GM20000 (cell line): ENCODE measurements at regions not wholly inside any gene's neighbourhood (a gene's known extent, or its start where the extent isn't known, plus 50 kb on each side); places are given as distances from the start of the nearest gene placed in this dataset.

ENCODE experiments used
- DNase-seq: peaks from one replicate; pipeline ENCODE4 v3.0.0; 2012; ENCODE audit warnings: low spot score
- CTCF ChIP-seq: IDR thresholded peaks from 2 replicates; pipeline ENCODE4 v1.5.1; 2012; ENCODE audit warnings: mild to moderate bottlenecking, control low read depth; ENCODE audit errors: extremely low read depth, missing control alignments

DNA sequence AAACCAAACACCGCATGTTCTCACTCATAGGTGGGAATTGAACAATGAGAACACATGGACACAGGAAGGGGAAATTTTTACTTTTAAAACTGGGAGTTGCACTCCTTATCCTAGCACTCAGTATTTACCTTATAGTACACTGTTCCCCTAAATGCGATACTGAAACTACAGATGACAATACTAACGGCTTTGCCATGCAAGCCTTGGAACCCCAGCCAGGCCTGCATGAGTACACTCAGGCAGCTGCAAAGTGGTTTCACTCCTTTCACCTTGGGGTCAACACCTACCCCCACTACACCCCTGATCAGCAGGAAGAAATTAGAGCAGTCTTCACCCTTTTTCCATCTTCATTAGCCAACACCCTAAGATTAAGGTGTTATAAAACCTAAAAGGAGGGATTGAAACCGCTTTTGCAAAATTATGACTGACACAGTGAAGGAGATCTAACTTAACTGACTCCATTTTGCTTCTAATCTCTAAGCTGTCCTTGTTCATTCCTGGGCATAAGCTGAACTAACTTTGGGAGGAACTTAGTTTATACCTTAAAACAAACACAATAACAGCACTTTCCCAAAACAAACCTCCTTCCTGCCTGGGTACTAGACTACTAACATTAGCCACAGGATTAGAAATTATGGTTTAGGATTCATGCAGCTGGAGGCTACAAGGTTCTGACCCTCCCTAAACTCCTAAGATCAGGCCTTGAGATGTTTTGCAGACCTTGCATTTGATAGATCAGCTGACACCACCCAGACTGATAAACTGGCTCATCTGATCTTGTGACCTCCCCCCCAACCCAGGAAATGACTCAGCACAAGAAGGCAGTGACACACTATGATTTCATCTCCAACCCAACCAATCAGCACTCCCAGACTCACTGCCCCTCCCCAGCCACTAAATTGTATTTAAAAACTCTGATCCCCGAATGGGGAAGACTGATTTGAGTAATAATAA is 452.1 kb upstream of the PPP2R3A start:
- DNase-seq = no peak
- TF ChIP-seq CTCF = no peak

GRCh38 chr3:135514060-135514448 is 451.5 kb upstream of the PPP2R3A start:
- DNase-seq = no peak
- TF ChIP-seq CTCF = no peak

DNA sequence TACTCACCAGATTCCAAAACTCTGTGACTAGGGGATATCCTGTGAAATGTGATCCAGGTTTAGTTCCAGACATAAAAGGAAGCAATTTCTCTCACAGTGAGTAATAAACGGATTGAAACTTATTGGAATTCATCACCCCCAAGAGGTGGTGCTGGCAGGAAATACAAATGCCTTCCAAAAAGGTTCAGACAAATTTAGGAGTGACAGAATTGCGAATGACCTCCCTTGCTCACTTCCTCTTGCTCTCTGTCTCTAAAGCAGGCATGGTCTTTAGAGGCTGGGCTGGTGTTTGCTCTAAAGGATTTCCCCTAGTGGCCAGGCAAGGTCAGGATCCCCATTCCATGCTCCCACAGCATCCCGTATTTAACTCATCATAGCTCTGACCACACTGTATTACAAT is 449.4 kb upstream of the PPP2R3A start:
- TF ChIP-seq CTCF = no peak
- DNase-seq = no peak

DNA sequence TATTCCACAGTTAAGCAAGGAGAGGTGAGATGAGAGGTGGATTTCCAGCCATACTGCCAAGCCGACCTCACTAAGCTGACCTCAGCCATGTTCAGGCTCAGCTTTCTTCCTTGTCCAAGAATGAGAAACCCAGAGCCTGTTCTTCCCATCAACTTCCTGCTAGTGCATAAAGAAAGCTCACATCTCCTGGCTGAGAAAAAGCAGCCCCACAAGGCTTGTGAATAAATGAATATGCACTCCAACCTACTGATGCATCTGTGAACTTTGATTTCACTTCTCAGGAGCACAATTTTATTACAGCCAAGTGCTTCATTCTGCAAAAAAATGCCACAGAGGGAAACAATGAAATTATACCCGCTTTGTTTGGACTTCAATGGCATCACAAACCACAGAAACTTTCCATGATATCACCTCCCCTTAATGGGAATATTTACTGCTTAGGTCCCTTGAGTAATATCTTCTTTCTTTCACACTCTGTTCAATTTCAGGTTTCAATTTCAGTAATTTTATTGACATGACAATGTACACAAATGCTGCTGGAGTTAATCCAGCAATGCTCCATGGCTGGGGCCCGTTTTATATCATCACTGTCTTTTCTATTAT is 437.0 kb upstream of the PPP2R3A start:
- TF ChIP-seq CTCF = no peak
- no peak for DNase-seq

- DNase-seq = no peak
- no peak for TF ChIP-seq CTCF
Observed at GRCh38 chr3:135532021-135532420, 433.5 kb upstream of the PPP2R3A start.

- DNase-seq = no peak
- TF ChIP-seq CTCF = no peak
Observed at GRCh38 chr3:135538123-135538522, 427.4 kb upstream of the PPP2R3A start.

DNA sequence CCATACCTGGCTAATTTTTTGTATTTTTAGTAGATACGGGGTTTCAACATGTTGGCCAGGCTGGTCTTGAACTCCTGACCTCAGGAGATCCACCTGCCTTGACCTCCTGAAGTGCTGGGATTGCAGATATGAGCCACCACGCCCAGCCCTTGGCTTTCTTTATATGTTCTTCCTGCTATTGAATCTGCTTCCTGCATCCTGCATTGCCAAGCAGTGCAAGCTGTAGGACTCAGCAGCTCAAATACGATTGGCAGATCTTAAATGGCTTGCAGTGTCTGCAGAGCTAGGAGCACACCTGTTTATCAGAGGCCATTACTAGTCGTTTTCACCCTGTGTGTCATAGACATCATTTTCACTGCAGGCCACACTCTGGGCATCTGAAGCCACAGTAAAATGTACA is 426.2 kb upstream of the PPP2R3A start:
- no peak for TF ChIP-seq CTCF
- no peak for DNase-seq
